ENCODE measurements at regions not wholly inside any gene's neighbourhood (a gene's known extent, or its start where the extent isn't known, plus 50 kb on each side); places are given as distances from the start of the nearest gene placed in this dataset.

GRCh38 chr4:138831948-138832347, 183.6 kb upstream of the NOCT start:
- TF ChIP-seq TSHZ2 (CRISPR knock-in tag; IDR thresholded peaks at IDR 0.05) (no peak), ISL1 (CRISPR knock-in tag; IDR thresholded peaks at IDR 0.05) (no peak), ZFP3 (CRISPR knock-in tag; IDR thresholded peaks at IDR 0.05) (no peak), ZC3H10 (CRISPR knock-in tag; IDR thresholded peaks at IDR 0.05) (no peak), SNAI2 (CRISPR knock-in tag; IDR thresholded peaks at IDR 0.05) (no peak), ESRRG (CRISPR knock-in tag; IDR thresholded peaks at IDR 0.05) (no peak), GLIS3 (CRISPR knock-in tag; IDR thresholded peaks at IDR 0.05) (no peak), PATZ1 (CRISPR knock-in tag; IDR thresholded peaks at IDR 0.05; ENCODE audit: borderline replicate concordance) (no peak), TOX (CRISPR knock-in tag; IDR thresholded peaks at IDR 0.05; ENCODE audit: borderline replicate concordance) (no peak), ZNF565 (CRISPR knock-in tag; conservative IDR thresholded peaks at IDR 0.05; ENCODE audit: low read depth) (no peak), BACH2 (CRISPR knock-in tag; IDR thresholded peaks at IDR 0.05; ENCODE audit: borderline replicate concordance) (no peak), POU6F1 (CRISPR knock-in tag; IDR thresholded peaks at IDR 0.05; ENCODE audit: borderline replicate concordance, low read depth) (no peak)
- 0 out of 3 replicates have a peak, but pooled peaks have one; percentile 37 for ATAC-seq

GRCh38 chr4:138828926-138829325, 186.7 kb upstream of the NOCT start:
- ATAC-seq: no peak
- no peak for TF ChIP-seq POU6F1 (CRISPR knock-in tag; IDR thresholded peaks at IDR 0.05; ENCODE audit: borderline replicate concordance, low read depth)
- TF ChIP-seq ZNF565 (CRISPR knock-in tag; conservative IDR thresholded peaks at IDR 0.05; ENCODE audit: low read depth): no peak
- no peak for TF ChIP-seq TOX (CRISPR knock-in tag; IDR thresholded peaks at IDR 0.05; ENCODE audit: borderline replicate concordance)
- TF ChIP-seq TCF4 (CRISPR knock-in tag; IDR thresholded peaks at IDR 0.05; ENCODE audit: borderline replicate concordance): no peak
- no peak for TF ChIP-seq RARB (CRISPR knock-in tag; IDR thresholded peaks at IDR 0.05)
- TF ChIP-seq ZNF70 (CRISPR knock-in tag; IDR thresholded peaks at IDR 0.05): no peak
- no peak for TF ChIP-seq SNAI2 (CRISPR knock-in tag; IDR thresholded peaks at IDR 0.05)
- no peak for TF ChIP-seq GLIS3 (CRISPR knock-in tag; IDR thresholded peaks at IDR 0.05)
- TF ChIP-seq ISL1 (CRISPR knock-in tag; IDR thresholded peaks at IDR 0.05): no peak
- TF ChIP-seq PPARA (CRISPR knock-in tag; IDR thresholded peaks at IDR 0.05; ENCODE audit: borderline replicate concordance): no peak
- TF ChIP-seq ESRRG (CRISPR knock-in tag; IDR thresholded peaks at IDR 0.05): no peak
- TF ChIP-seq ZFP3 (CRISPR knock-in tag; IDR thresholded peaks at IDR 0.05): no peak
- no peak for TF ChIP-seq ARNTL (CRISPR knock-in tag; IDR thresholded peaks at IDR 0.05; ENCODE audit: borderline replicate concordance, low read depth)
- no peak for TF ChIP-seq BACH2 (CRISPR knock-in tag; IDR thresholded peaks at IDR 0.05; ENCODE audit: borderline replicate concordance)
- TF ChIP-seq PATZ1 (CRISPR knock-in tag; IDR thresholded peaks at IDR 0.05; ENCODE audit: borderline replicate concordance): no peak
- no peak for TF ChIP-seq CSRNP3 (CRISPR knock-in tag; IDR thresholded peaks at IDR 0.05)
- no peak for TF ChIP-seq TSHZ2 (CRISPR knock-in tag; IDR thresholded peaks at IDR 0.05)

All from SK-N-SH treated with all-trans-retinoic acid at 6 μM for 48 hours (cell line).